Thyroid gland (tissue), 4 donors: ENCODE measurements at regions not wholly inside any gene's neighbourhood (a gene's known extent, or its start where the extent isn't known, plus 50 kb on each side); places are given as distances from the start of the nearest gene placed in this dataset.

Source experiments
- CTCF ChIP-seq, 6 experiments: fragments of 200-600 bp in 3 of 6; fragments of 450-650 bp in 3 of 6; sonication (generic) in 3 of 6; IDR thresholded peaks; one replicate each; pipeline ENCODE4 v1.5.1; 2016 to 2019; ENCODE audit warnings: antibody characterized with exemption in 6 of 6, mild to moderate bottlenecking in 2 of 6, inconsistent platforms in 1 of 6, moderate library complexity in 1 of 6
- POLR2A ChIP-seq, 2 donors: fragments of 450-650 bp; IDR thresholded peaks; one replicate each; pipeline ENCODE4 v1.6.1; 2017; ENCODE audit warnings: antibody characterized with exemption in 2 of 2, mild to moderate bottlenecking in 2 of 2, moderate library complexity in 1 of 2

- no peak for TF ChIP-seq POLR2A (IDR thresholded peaks at IDR 0.05)
- no peak for TF ChIP-seq CTCF (IDR thresholded peaks at IDR 0.05)
These were observed 461.9 kb downstream of the QKI start for GRCh38 chr6:163876391-163876790.
